DMS79 (cell line): ENCODE measurements at regions not wholly inside any gene's neighbourhood (a gene's known extent, or its start where the extent isn't known, plus 50 kb on each side); places are given as distances from the start of the nearest gene placed in this dataset.

Source experiments
- DNase-seq: peaks from one replicate; lab custom pipeline; 2025; lab: John Stamatoyannopoulos, UW

- DNase-seq, result no peak
Measured at GRCh38 chr10:89829262-89829886, 128.0 kb downstream of the KIF20B start.

GRCh38 chr10:89829887-89830269, 128.5 kb downstream of the KIF20B start:
- no peak for DNase-seq

GRCh38 chr10:89830624-89831023, 129.2 kb downstream of the KIF20B start:
- no peak for DNase-seq

GRCh38 chr10:89836840-89837164, 135.4 kb downstream of the KIF20B start:
- DNase-seq, result no peak

GRCh38 chr10:89837165-89838043, 136.0 kb downstream of the KIF20B start:
- DNase-seq, result no peak

- no peak for DNase-seq
Measured at GRCh38 chr10:89838044-89838615, 136.7 kb downstream of the KIF20B start.

GRCh38 chr10:89845541-89846280, 144.3 kb downstream of the KIF20B start:
- no peak for DNase-seq

GRCh38 chr10:89846281-89846630, 144.9 kb downstream of the KIF20B start:
- DNase-seq, result no peak

- DNase-seq, result no peak
Measured at GRCh38 chr10:89846786-89847185, 145.4 kb downstream of the KIF20B start.

GRCh38 chr10:89852872-89853271, 151.5 kb downstream of the KIF20B start:
- DNase-seq, result no peak

- DNase-seq, result no peak
Measured at GRCh38 chr10:89853781-89854191, 152.4 kb downstream of the KIF20B start.

- no peak for DNase-seq
Measured at GRCh38 chr10:89857431-89858042, 156.1 kb downstream of the KIF20B start.

- DNase-seq, result no peak
Measured at GRCh38 chr10:89861199-89861573, 159.8 kb downstream of the KIF20B start.

GRCh38 chr10:89861584-89862301, 160.4 kb downstream of the KIF20B start:
- DNase-seq, result no peak

- no peak for DNase-seq
Measured at GRCh38 chr10:89867964-89868363, 166.6 kb downstream of the KIF20B start.

GRCh38 chr10:89869180-89869579, 167.8 kb downstream of the KIF20B start:
- no peak for DNase-seq

- DNase-seq, result no peak
Measured at GRCh38 chr10:89869592-89870156, 168.3 kb downstream of the KIF20B start.

- DNase-seq, result no peak
Measured at GRCh38 chr10:89870936-89871335, 169.5 kb downstream of the KIF20B start.

GRCh38 chr10:89873055-89873454, 171.7 kb downstream of the KIF20B start:
- DNase-seq, result no peak

- DNase-seq, result no peak
Measured at GRCh38 chr10:89875557-89875956, 174.2 kb downstream of the KIF20B start.

- DNase-seq, result no peak
Measured at GRCh38 chr10:89879121-89879520, 177.7 kb downstream of the KIF20B start.
